ENCODE measurements at regions not wholly inside any gene's neighbourhood (a gene's known extent, or its start where the extent isn't known, plus 50 kb on each side); places are given as distances from the start of the nearest gene placed in this dataset.

DNA sequence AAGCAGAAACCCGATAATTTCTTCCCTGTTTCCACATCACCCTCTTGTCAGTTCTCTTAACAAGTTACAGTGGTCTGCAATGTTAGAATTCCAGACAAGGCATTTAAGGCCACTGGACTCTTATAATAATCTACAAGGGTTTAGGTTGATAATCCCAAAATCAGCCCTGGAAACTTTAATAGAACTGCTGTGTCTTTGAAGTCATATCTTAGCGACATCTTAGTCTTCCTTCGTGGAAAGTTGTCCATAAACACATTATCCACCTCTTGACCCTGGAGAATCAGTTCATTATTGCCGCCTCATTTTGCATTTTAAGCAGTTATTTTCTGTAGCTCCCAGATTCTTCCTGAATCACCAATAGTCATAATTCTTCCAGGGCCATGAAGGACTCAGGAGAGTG, 108.6 kb upstream of the PLCB4 start:
- intact Hi-C loops (cut with micrococcal nuclease; ENCODE audit: unreplicated experiment), result no loop called here
- H3K4me3 ChIP-seq (ENCODE audit: low read depth, low read length, poor library complexity, severe bottlenecking), result no peak overlapping the region
- no peaks in the 10 kb centered on the region for H3K4me1 ChIP-seq (ENCODE audit: insufficient read depth, low read length, poor library complexity, severe bottlenecking)
- H3K27me3 ChIP-seq (replicated peaks; ENCODE audit: insufficient read depth, low read depth, low read length, poor library complexity), result no peaks in the 10 kb centered on the region
- H3K27ac ChIP-seq (ENCODE audit: low read depth, low read length, poor library complexity, severe bottlenecking), result no peak overlapping the region
- no peaks in the 10 kb centered on the region for H3K36me3 ChIP-seq (ENCODE audit: insufficient read depth, low read length, poor library complexity, severe bottlenecking)
- ChIA-PET POLR2A (ENCODE audit: low non-redundant PET) (no interaction called here), CTCF (no interaction called here)
- no peaks in the 10 kb centered on the region for H3K9me3 ChIP-seq (ENCODE audit: low read depth, low read length, poor library complexity, severe bottlenecking)
- TF ChIP-seq, protein P1, sequence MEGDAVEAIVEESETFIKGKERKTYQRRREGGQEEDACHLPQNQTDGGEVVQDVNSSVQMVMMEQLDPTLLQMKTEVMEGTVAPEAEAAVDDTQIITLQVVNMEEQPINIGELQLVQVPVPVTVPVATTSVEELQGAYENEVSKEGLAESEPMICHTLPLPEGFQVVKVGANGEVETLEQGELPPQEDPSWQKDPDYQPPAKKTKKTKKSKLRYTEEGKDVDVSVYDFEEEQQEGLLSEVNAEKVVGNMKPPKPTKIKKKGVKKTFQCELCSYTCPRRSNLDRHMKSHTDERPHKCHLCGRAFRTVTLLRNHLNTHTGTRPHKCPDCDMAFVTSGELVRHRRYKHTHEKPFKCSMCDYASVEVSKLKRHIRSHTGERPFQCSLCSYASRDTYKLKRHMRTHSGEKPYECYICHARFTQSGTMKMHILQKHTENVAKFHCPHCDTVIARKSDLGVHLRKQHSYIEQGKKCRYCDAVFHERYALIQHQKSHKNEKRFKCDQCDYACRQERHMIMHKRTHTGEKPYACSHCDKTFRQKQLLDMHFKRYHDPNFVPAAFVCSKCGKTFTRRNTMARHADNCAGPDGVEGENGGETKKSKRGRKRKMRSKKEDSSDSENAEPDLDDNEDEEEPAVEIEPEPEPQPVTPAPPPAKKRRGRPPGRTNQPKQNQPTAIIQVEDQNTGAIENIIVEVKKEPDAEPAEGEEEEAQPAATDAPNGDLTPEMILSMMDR (conservative IDR thresholded peaks at IDR 0.05; ENCODE audit: low read depth, low read length), result no peak
- TF ChIP-seq EZH2 (IDR thresholded peaks at IDR 0.05; ENCODE audit: borderline replicate concordance, low read depth, low read length, poor library complexity, severe bottlenecking), result no peak
- no peak for DNase-seq (ENCODE audit: low spot score)
- BruUV-seq (replicated peaks), result no TSS peak

DNA sequence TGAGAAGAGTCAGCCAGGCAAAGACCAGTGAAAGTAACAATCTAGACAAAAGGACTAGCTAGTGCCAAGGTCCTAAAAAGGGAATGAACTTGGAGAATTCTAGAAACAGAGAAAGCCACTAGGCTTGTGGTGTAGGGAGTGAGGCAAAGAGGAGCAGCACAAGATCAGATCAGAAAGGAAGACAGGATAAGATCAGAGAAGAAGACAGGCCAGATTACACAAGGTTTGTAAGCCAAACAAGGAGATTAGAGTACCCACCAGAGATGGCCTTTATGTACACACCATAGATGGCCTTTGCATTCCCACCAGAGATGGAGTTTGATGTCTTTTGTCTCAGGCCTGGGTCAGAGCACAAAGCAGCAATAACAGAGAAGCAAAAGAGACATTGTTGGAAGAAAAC, 105.6 kb upstream of the PLCB4 start:
- TF ChIP-seq, protein P1 (conservative IDR thresholded peaks at IDR 0.05; ENCODE audit: low read depth, low read length), result no peak
- TF ChIP-seq EZH2 (IDR thresholded peaks at IDR 0.05; ENCODE audit: borderline replicate concordance, low read depth, low read length, poor library complexity, severe bottlenecking), result no peak
- no peak for DNase-seq (ENCODE audit: low spot score)
- CTCF ChIA-PET, result no interaction called here

DNA sequence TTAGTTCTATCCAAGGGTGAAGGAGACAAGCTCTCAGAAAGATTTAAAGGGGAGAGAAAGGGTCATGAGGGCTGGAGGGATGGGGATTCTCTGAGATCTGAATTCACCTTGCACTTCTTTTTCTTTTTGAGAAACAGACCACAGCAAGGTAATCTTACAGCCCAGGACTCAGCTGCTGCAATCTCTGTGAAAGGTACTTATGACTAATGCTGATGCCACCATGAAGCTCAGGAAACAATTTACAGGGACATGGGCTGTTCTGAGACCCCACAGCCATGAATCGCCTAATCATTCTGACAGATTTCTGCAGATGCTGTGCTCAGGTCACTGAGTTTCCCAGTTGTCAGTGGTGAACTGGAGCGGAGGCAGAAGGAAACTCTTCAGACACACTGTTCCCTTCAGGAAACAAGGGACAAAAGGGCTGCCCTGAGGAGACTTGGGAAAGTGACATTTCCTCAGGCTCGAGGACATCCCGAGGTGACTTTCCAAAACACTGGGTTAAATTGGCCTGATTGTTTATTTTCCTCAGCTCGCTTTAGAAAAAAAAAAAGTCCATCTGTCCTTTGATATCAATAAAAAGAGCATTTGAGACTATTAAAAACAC, 103.8 kb upstream of the PLCB4 start:
- CTCF ChIA-PET, result no interaction called here
- POLR2A ChIA-PET (ENCODE audit: low non-redundant PET), result no interaction called here
- Histone ChIP-seq H3K27me3 (replicated peaks; ENCODE audit: insufficient read depth, low read depth, low read length, poor library complexity) (no peaks in the 10 kb centered on the region), H3K4me3 (ENCODE audit: low read depth, low read length, poor library complexity, severe bottlenecking) (no peak overlapping the region), H3K36me3 (ENCODE audit: insufficient read depth, low read length, poor library complexity, severe bottlenecking) (no peaks in the 10 kb centered on the region), H3K4me1 (ENCODE audit: insufficient read depth, low read length, poor library complexity, severe bottlenecking) (no peaks in the 10 kb centered on the region), H3K9me3 (ENCODE audit: low read depth, low read length, poor library complexity, severe bottlenecking) (no peaks in the 10 kb centered on the region), H3K27ac (ENCODE audit: low read depth, low read length, poor library complexity, severe bottlenecking) (no peak overlapping the region)
- BruUV-seq (replicated peaks), result no TSS peak
- no peak for DNase-seq (ENCODE audit: low spot score)
- TF ChIP-seq, protein P1 (conservative IDR thresholded peaks at IDR 0.05; ENCODE audit: low read depth, low read length), result no peak
- TF ChIP-seq EZH2 (IDR thresholded peaks at IDR 0.05; ENCODE audit: borderline replicate concordance, low read depth, low read length, poor library complexity, severe bottlenecking), result no peak
- intact Hi-C loops (cut with micrococcal nuclease; ENCODE audit: unreplicated experiment), result no loop called here

More for the DNA sequence above, 105.6 kb upstream of the PLCB4 start:
- Histone ChIP-seq H3K9me3 (ENCODE audit: low read depth, low read length, poor library complexity, severe bottlenecking) (no peaks in the 10 kb centered on the region), H3K4me1 (ENCODE audit: insufficient read depth, low read length, poor library complexity, severe bottlenecking) (no peaks in the 10 kb centered on the region), H3K27me3 (replicated peaks; ENCODE audit: insufficient read depth, low read depth, low read length, poor library complexity) (no peaks in the 10 kb centered on the region), H3K27ac (ENCODE audit: low read depth, low read length, poor library complexity, severe bottlenecking) (no peak overlapping the region), H3K36me3 (ENCODE audit: insufficient read depth, low read length, poor library complexity, severe bottlenecking) (no peaks in the 10 kb centered on the region), H3K4me3 (ENCODE audit: low read depth, low read length, poor library complexity, severe bottlenecking) (no peak overlapping the region)
- BruUV-seq (replicated peaks), result no TSS peak
- intact Hi-C loops (cut with micrococcal nuclease; ENCODE audit: unreplicated experiment), result no loop called here
- POLR2A ChIA-PET (ENCODE audit: low non-redundant PET), result no interaction called here
